Right lobe of liver (tissue), 6 donors: ENCODE measurements at regions not wholly inside any gene's neighbourhood (a gene's known extent, or its start where the extent isn't known, plus 50 kb on each side); places are given as distances from the start of the nearest gene placed in this dataset.

Experiments used
- ATAC-seq, 4 donors: fragments of 200-7000 bp; cut with Tn5 transposase; one replicate each; pipeline ENCODE4 v1.9.1; 2020; ENCODE audit warnings: mild to moderate bottlenecking in 4 of 4, moderate library complexity in 4 of 4
- DNase-seq, 3 donors: peaks; one replicate each; pipeline ENCODE4 v3.0.0-alpha.2; 2020
- H3K27ac ChIP-seq, 3 donors: fragments of 200-600 bp; one replicate each; pipeline ENCODE4 v1.8.0; 2022
- H3K27me3 ChIP-seq, 2 donors: fragments of 200-600 bp; one replicate each; pipeline ENCODE4 v1.8.0; 2022
- H3K36me3 ChIP-seq, 4 donors: fragments of 200-600 bp; sonication (generic) in 1 of 4; one replicate each; pipeline versions ENCODE4 v1.5.1 to v1.8.0; 2017 to 2022; ENCODE audit warnings: control low read depth in 1 of 4
- H3K4me1 ChIP-seq, 4 donors: fragments of 200-600 bp; sonication (generic) in 1 of 4; one replicate each; pipeline versions ENCODE4 v1.5.1 to v1.8.0; 2017 to 2022; ENCODE audit warnings: control low read depth in 1 of 4
- H3K4me3 ChIP-seq, 3 donors: fragments of 200-600 bp; one replicate each; pipeline ENCODE4 v1.8.0; 2022
- H3K9me3 ChIP-seq, 4 donors: fragments of 200-600 bp; sonication (generic) in 1 of 4; one replicate each; pipeline versions ENCODE4 v1.5.1 to v1.8.0; 2017 to 2022; ENCODE audit warnings: control low read depth in 1 of 4
- POLR2A ChIP-seq: fragments of 450-650 bp; IDR thresholded peaks from one replicate; pipeline ENCODE4 v1.6.1; 2017; ENCODE audit warnings: antibody characterized with exemption, mild to moderate bottlenecking
- WGBS: methylation state at CpG from one replicate; pipeline ENCODE4 v1.1.6; 2018; ENCODE audit warnings: low coverage, low lambda C conversion rate; ENCODE audit not compliant: insufficient coverage; ENCODE audit errors: missing lambda C conversion rate; 5-methylcytosine and 5-hydroxymethylcytosine counted together
- intact Hi-C, 2 donors: fragments of 100-400 bp; cut with DNase I; formaldehyde crosslinking; loops; one replicate each; pipeline versions ENCODE4 v1.11.2 to v1.14.1; 2022
- TF ChIP-seq, protein P1 (sequence below), 4 donors: fragments of 200-600 bp in 3 of 4; fragments of 450-650 bp in 1 of 4; IDR thresholded peaks; one replicate each; pipeline versions ENCODE4 v1.5.1 to v1.8.0; 2016 to 2022; ENCODE audit warnings: antibody characterized with exemption in 4 of 4, mild to moderate bottlenecking in 2 of 4
- donor health status: DM: no; HTN: yes; CAD: no.
- donor health status: DM: no; HTN: no; CAD: no.
- donor health status: DM: no; HTN: no; CAD: no.
- donor health status: DM: no; HTN: yes; CAD: no.
- donor health status: DM: no; HTN: yes; CAD: no.

DNA sequence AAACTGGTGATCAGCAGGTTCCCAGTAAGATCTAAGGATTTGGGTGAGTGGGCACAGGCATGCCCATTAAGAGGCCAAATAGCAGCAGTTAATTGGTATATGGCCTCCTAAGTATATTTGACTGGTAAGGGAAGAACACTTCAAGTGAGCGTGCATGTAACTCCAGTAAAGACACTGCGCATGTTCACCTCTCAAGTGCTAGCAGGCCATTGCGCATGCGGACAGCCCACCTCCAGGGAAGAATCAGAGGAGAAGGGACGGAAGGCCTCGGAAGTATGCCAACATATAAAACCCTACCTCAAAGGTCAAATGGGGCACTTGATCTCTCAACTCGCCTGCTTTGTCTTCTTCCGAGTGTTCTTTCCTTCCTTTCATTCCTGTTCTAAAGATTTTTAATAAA is 118.0 kb downstream of the ARL5B start:
- Histone ChIP-seq H3K27ac (no peak overlapping the region), H3K9me3 (no peaks in the 10 kb centered on the region), H3K4me1 (no peaks in the 10 kb centered on the region), H3K27me3 (no peaks in the 10 kb centered on the region), H3K36me3 (no peaks in the 10 kb centered on the region), H3K4me3 (no peak overlapping the region)
- WGBS: 87% methylated on average over 8 of the region's 8 CpGs
- ATAC-seq (no peak), DNase-seq (no peak)
- intact Hi-C loops: no loop called here
- TF ChIP-seq, protein P1, sequence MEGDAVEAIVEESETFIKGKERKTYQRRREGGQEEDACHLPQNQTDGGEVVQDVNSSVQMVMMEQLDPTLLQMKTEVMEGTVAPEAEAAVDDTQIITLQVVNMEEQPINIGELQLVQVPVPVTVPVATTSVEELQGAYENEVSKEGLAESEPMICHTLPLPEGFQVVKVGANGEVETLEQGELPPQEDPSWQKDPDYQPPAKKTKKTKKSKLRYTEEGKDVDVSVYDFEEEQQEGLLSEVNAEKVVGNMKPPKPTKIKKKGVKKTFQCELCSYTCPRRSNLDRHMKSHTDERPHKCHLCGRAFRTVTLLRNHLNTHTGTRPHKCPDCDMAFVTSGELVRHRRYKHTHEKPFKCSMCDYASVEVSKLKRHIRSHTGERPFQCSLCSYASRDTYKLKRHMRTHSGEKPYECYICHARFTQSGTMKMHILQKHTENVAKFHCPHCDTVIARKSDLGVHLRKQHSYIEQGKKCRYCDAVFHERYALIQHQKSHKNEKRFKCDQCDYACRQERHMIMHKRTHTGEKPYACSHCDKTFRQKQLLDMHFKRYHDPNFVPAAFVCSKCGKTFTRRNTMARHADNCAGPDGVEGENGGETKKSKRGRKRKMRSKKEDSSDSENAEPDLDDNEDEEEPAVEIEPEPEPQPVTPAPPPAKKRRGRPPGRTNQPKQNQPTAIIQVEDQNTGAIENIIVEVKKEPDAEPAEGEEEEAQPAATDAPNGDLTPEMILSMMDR (IDR thresholded peaks at IDR 0.05): no peak
- TF ChIP-seq POLR2A: no peak

DNA sequence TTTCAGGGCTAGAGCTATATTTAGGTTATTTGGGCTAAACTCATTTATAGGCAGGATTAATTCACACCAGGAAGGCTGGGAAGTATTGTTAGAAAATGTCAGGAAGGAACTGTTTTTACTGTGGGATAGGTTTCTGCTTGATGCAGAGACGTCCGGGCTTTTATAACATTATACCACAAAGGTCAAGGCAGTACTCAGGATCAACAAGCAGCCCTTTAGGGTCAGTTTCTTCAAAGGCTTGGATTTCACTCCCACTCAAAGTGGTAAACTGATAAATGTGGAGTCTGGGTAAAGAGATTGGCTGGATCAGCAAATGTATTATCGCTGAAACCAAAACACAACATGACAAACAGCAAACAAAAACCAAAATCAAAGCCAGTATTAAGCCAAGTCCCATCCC is 127.2 kb downstream of the ARL5B start:
- Histone ChIP-seq H3K4me1 (no peaks in the 10 kb centered on the region), H3K27me3 (no peaks in the 10 kb centered on the region), H3K4me3 (no peak overlapping the region), H3K9me3 (no peaks in the 10 kb centered on the region), H3K27ac (no peak overlapping the region), H3K36me3 (no peaks in the 10 kb centered on the region)
- 8% methylated on average over 3 of the region's 3 CpGs for WGBS
- intact Hi-C loops: no loop called here
- TF ChIP-seq POLR2A: no peak
- TF ChIP-seq, protein P1 (IDR thresholded peaks at IDR 0.05): no peak
- ATAC-seq (peak in 3 of 4 donors; percentile 43 to 79 (median 75)), DNase-seq (no peak)

DNA sequence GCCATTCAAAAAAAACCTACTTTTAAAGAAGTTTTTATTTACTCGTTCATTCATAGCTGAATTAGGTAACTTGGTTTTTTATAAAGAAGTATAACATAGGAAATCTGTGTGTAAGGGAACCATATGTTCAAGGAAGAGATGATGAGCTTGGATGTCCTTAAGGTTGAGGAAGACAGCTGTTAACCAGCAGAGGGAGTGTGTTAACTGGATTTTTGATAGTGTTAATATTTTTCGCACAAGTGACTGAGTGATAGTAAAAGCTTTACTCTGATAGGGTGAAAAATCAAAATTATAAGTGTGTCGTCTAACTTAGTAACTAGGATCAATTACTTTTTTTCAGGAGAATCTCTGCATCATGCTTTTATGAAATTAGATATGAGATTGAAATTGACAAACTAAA is 134.7 kb downstream of the ARL5B start:
- 42% methylated on average over 3 of the region's 3 CpGs for whole genome bisulfite sequencing
- no peak for ATAC-seq
- Histone ChIP-seq H3K4me3 (no peak overlapping the region), H3K27ac (no peak overlapping the region), H3K9me3 (no peaks in the 10 kb centered on the region), H3K36me3 (no peaks in the 10 kb centered on the region), H3K4me1 (no peaks in the 10 kb centered on the region), H3K27me3 (no peaks in the 10 kb centered on the region)
- no peak for DNase-seq
- intact Hi-C loops: no loop called here
- no peak for TF ChIP-seq POLR2A
- TF ChIP-seq, protein P1 (IDR thresholded peaks at IDR 0.05): peak; percentile 5 to 37 (median 26)

DNA sequence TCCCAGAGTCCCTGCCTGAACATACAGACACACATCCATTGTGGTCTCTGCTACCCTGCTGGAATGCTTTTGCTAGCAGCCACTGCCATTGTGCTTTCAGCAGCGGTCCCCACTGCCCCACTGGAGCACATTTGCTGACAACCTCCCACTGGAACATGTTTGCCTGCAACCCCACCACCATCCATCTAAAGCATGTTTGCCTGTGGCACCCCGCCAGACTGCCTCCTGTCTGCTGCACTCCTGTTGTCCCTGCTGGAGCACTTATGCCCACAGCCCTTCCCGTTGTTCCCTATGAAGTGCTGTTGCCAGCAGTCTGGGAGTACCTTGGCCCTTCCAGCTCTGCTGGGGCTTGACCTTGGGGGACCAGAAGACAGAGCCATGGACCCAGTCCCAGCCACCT is 136.3 kb downstream of the ARL5B start:
- 55% methylated on average over 2 of the region's 3 CpGs for WGBS
- TF ChIP-seq, protein P1 (IDR thresholded peaks at IDR 0.05): no peak
- no peak for TF ChIP-seq POLR2A

DNA sequence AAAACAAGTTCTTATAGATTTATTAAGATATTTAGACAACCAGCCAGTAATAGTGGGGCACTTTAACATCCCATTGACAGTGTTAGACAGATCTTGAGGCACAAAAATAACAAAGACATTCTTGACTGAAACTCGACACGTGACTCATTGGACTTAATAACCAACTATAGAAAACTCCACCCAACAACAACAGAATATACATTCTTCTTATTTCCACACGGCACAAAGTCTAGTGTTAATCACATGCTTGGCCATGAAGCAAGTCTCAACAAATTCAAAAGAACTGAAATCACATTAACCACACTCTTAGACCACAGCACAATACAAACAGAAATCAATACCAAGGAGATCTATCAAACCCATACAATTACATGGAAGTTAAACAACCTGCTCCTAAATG is 138.1 kb downstream of the ARL5B start:
- Histone ChIP-seq H3K4me3 (no peak overlapping the region), H3K9me3 (no peaks in the 10 kb centered on the region), H3K36me3 (no peaks in the 10 kb centered on the region), H3K27ac (no peak overlapping the region), H3K4me1 (no peaks in the 10 kb centered on the region), H3K27me3 (no peaks in the 10 kb centered on the region)
- no peak for DNase-seq
- 53% methylated on average over 3 of the region's 3 CpGs for whole genome bisulfite sequencing
- intact Hi-C loops: no loop called here
- TF ChIP-seq, protein P1 (IDR thresholded peaks at IDR 0.05): no peak
- TF ChIP-seq POLR2A: no peak
- ATAC-seq: no peak

More for the DNA sequence above, 136.3 kb downstream of the ARL5B start:
- no peak overlapping the region for H3K4me3 ChIP-seq
- ATAC-seq (no peak), DNase-seq (no peak)
- H3K9me3 ChIP-seq: no peaks in the 10 kb centered on the region
- H3K4me1 ChIP-seq: no peaks in the 10 kb centered on the region
- no peaks in the 10 kb centered on the region for H3K27me3 ChIP-seq
- no peaks in the 10 kb centered on the region for H3K36me3 ChIP-seq
- H3K27ac ChIP-seq: no peak overlapping the region
- intact Hi-C loops: no loop called here
